GM12878 (cell line): ENCODE measurements at regions not wholly inside any gene's neighbourhood (a gene's known extent, or its start where the extent isn't known, plus 50 kb on each side); places are given as distances from the start of the nearest gene placed in this dataset.

ENCODE experiments used
- ATAC-seq: fragments of 200-7000 bp; cut with Tn5 transposase; 3 replicates; pipeline ENCODE4 v1.9.1; 2020; ENCODE audit warnings: mild to moderate bottlenecking, moderate library complexity
- BruUV-seq: library from RNA; stranded (reverse); fragments of 400-500 nt; replicated peaks from 2 replicates; lab custom pipeline; 2021; lab: Mats Ljungman, UMichigan
- CTCF ChIA-PET: fragments of 300-600 bp; sonication (Branson Sonifier 250); formaldehyde crosslinking; extraction: SDS; loops from one replicate; lab custom pipeline; 2021; ENCODE audit warnings: inconsistent platforms; lab: Yijun Ruan, JAX
- POLR2A ChIA-PET: fragments of 350-600 bp; formaldehyde crosslinking; extraction: SDS; loops from one replicate; lab custom pipeline; 2021; ENCODE audit warnings: inconsistent platforms; lab: Charles Lee
- RAD21 ChIA-PET: fragments of 300-600 bp; sonication (Branson Sonifier 250); formaldehyde crosslinking; loops from one replicate; lab custom pipeline; 2023; ENCODE audit warnings: antibody characterized with exemption; ENCODE audit not compliant: unreplicated experiment; lab: Charles Lee
- SMC1A ChIA-PET: fragments of 300-600 bp; sonication (Branson Sonifier 250); formaldehyde crosslinking; loops from one replicate; lab custom pipeline; 2023; ENCODE audit not compliant: unreplicated experiment, uncharacterized antibody; lab: Charles Lee
- DNase-seq: peaks from one replicate; pipeline ENCODE4 v3.0.0-alpha.2; 2011; ENCODE audit warnings: low read depth, low spot score
- FAIRE-seq: peaks from 3 replicates; lab custom pipeline; 2011; peaks lifted over from hg19 to GRCh38; lab: Jason Lieb, UNC
- H2AFZ ChIP-seq: 2 replicates; pipeline ENCODE4 v1.6.0; 2011; ENCODE audit warnings: low read depth, low read length, control low read depth; ENCODE audit not compliant: control insufficient read depth
- H3K27ac ChIP-seq: 2 replicates; pipeline ENCODE4 v1.5.1; 2011; ENCODE audit warnings: control low read depth; ENCODE audit not compliant: control insufficient read depth, insufficient read depth
- H3K27me3 ChIP-seq, 2 experiments: replicated peaks in 1 of 2; 2 replicates each; pipeline versions ENCODE4 v1.6.0 to v1.6.1; 2011; ENCODE audit warnings: low read length in 1 of 2; ENCODE audit not compliant: control insufficient read depth in 2 of 2, insufficient read depth in 2 of 2
- H3K36me3 ChIP-seq, 2 experiments: 2 replicates each; pipeline ENCODE4 v1.5.1; 2011; ENCODE audit warnings: low read length in 1 of 2; ENCODE audit not compliant: control insufficient read depth in 2 of 2, insufficient read depth in 2 of 2
- H3K4me1 ChIP-seq: 2 replicates; pipeline ENCODE4 v1.6.1; 2011; ENCODE audit warnings: mild to moderate bottlenecking, low read length, moderate library complexity, mixed read lengths; ENCODE audit not compliant: control insufficient read depth, insufficient read depth
- H3K4me2 ChIP-seq: 2 replicates; pipeline ENCODE4 v1.6.0; 2011; ENCODE audit warnings: control low read depth; ENCODE audit not compliant: control insufficient read depth, insufficient read depth
- H3K4me3 ChIP-seq: fragments of 200-600 bp; sonication (generic); 2 replicates; pipeline ENCODE4 v1.5.1; 2016
- H3K79me2 ChIP-seq: 2 replicates; pipeline ENCODE4 v1.6.0; 2011; ENCODE audit warnings: low read length; ENCODE audit not compliant: control insufficient read depth, insufficient read depth
- H3K9ac ChIP-seq: 2 replicates; pipeline ENCODE4 v1.8.0; 2011; ENCODE audit warnings: low read length, control low read depth, mixed read lengths; ENCODE audit not compliant: control insufficient read depth, insufficient read depth
- H3K9me3 ChIP-seq: replicated peaks from 3 replicates; pipeline ENCODE4 v1.5.1; 2011; ENCODE audit warnings: mild to moderate bottlenecking, low read length; ENCODE audit not compliant: control insufficient read depth, insufficient read depth
- H4K20me1 ChIP-seq: 2 replicates; pipeline ENCODE4 v1.6.0; 2011; ENCODE audit not compliant: control insufficient read depth, insufficient read depth
- NFIC ChIP-seq: IDR thresholded peaks from 2 replicates; pipeline ENCODE4 v1.6.1; 2012; ENCODE audit warnings: low read depth, mild to moderate bottlenecking, inconsistent platforms, low read length, moderate library complexity
- NFYA ChIP-seq: IDR thresholded peaks from 2 replicates; pipeline ENCODE4 v1.6.1; 2011; ENCODE audit warnings: low read depth, mild to moderate bottlenecking, low read length, improper control_type of control experiment, borderline replicate concordance
- PML ChIP-seq: IDR thresholded peaks from 2 replicates; pipeline ENCODE4 v1.6.1; 2012; ENCODE audit warnings: low read length, inconsistent platforms
- WGBS: methylation state at CpG from one replicate; pipeline ENCODE4 v1.1.6; 2016; ENCODE audit warnings: low lambda C conversion rate; ENCODE audit not compliant: insufficient replicate concordance, insufficient coverage; ENCODE audit errors: missing lambda C conversion rate; 5-methylcytosine and 5-hydroxymethylcytosine counted together
- in situ Hi-C: fragments of 300-500 bp; cut with MboI; formaldehyde crosslinking; loops from 9 replicates; pipeline ENCODE4 v1.14.3; 2018; ENCODE audit warnings: mixed read lengths
- intact Hi-C: fragments of 100-400 bp; cut with micrococcal nuclease; formaldehyde crosslinking; loops from one replicate; pipeline ENCODE4 v1.14.2; 2022; ENCODE audit not compliant: unreplicated experiment

GRCh38 chr2:122412360-122412759, 656.9 kb downstream of the TSN start:
- BruUV-seq: no TSS peak
- Histone ChIP-seq H3K9ac (no peak overlapping the region), H3K79me2 (no peaks in the 10 kb centered on the region), H3K4me3 (no peak overlapping the region), H3K9me3 (no peaks in the 10 kb centered on the region; the same call in 2 of the 3 replicates), H3K27me3 (no peaks in the 10 kb centered on the region), H3K36me3 (no peaks in the 10 kb centered on the region), H3K27ac (no peak overlapping the region)
- RAD21 ChIA-PET: no interaction called here
- SMC1A ChIA-PET: no interaction called here
- 18% methylated on average over 6 of the region's 6 CpGs for WGBS
- CTCF ChIA-PET: interaction anchor here (1.2 kb wide), 1 partner anchor 12 kb away, joined by 3 read pairs; no protein-coding TSS in a partner anchor
- in situ Hi-C loops: no loop called here
- TF ChIP-seq NFYA: no peak
- TF ChIP-seq, all 136 proteins: peak for 0
- intact Hi-C loops: no loop called here
- ATAC-seq (no peak), FAIRE-seq (no peak), DNase-seq (no peak)
- no peak overlapping the region for H2AFZ ChIP-seq
- H3K4me2 ChIP-seq: no peak overlapping the region
- no peaks in the 10 kb centered on the region for H4K20me1 ChIP-seq
- no peaks in the 10 kb centered on the region for H3K4me1 ChIP-seq
- POLR2A ChIA-PET: no interaction called here

GRCh38 chr2:122414902-122415301, 659.5 kb downstream of the TSN start:
- ATAC-seq (no peak), DNase-seq (no peak), FAIRE-seq (no peak)
- Histone ChIP-seq H2AFZ (no peak overlapping the region), H3K27me3 (no peaks in the 10 kb centered on the region), H3K9me3 (no peaks in the 10 kb centered on the region; the same call in 2 of the 3 replicates), H3K4me2 (no peak overlapping the region), H3K4me3 (no peak overlapping the region), H3K27ac (no peak overlapping the region), H3K4me1 (no peaks in the 10 kb centered on the region), H3K79me2 (no peaks in the 10 kb centered on the region), H4K20me1 (no peaks in the 10 kb centered on the region), H3K9ac (no peak overlapping the region), H3K36me3 (no peaks in the 10 kb centered on the region)
- BruUV-seq: no TSS peak
- CTCF ChIA-PET: interaction anchor here (1.7 kb wide), 1 partner anchor 14 kb away, joined by 4 read pairs; no protein-coding TSS in a partner anchor
- WGBS: 0% methylated on average over 4 of the region's 4 CpGs
- POLR2A ChIA-PET: no interaction called here
- no peak for TF ChIP-seq PML
- TF ChIP-seq NFIC: no peak
- SMC1A ChIA-PET: interaction anchor here (0.7 kb wide), 1 partner anchor 10 kb away, joined by 3 read pairs; no protein-coding TSS in a partner anchor
- intact Hi-C loops: no loop called here
- RAD21 ChIA-PET: no interaction called here
- in situ Hi-C loops: no loop called here
